ENCODE measurements at regions not wholly inside any gene's neighbourhood (a gene's known extent, or its start where the extent isn't known, plus 50 kb on each side); places are given as distances from the start of the nearest gene placed in this dataset.
"Not testable (repeated sequence)": the region's sequence is repeated elsewhere in the genome, so short reads cannot be mapped to it uniquely, and the experiment has no call there.

DNA sequence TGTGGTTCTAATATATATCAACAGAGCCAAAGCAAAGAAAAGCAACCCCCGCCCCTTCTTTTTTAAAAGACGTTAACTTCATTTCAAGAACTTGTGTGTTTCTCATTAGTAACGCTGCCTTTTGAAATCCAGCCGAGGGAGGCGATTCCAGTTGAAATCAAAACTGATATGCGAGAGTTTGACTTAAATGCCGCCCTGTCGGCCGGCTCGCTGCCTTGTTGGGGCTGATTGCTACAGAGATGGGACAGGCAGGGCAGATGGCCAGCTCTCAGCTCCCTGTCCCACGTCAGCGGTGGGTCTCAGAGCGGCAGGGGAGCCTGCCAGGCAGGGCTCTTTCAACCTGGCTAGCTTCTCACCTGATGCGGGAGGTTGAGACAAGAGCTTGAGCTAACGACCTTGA, 51.9 kb upstream of the ALX4 start:
- Histone ChIP-seq H3K27ac (ENCODE audit: low read length) (no peak overlapping the region), H3K4me3 (ENCODE audit: low read length) (no peak overlapping the region), H3K27me3 (ENCODE audit: control insufficient read depth, insufficient read depth, low read length) (no peaks in the 10 kb centered on the region), H3K9me3 (ENCODE audit: control insufficient read depth, low read depth, low read length) (no peaks in the 10 kb centered on the region), H3K9ac (ENCODE audit: low read length) (no peak overlapping the region), H3K36me3 (ENCODE audit: control insufficient read depth, low read depth, low read length) (no peaks in the 10 kb centered on the region), H3K4me1 (ENCODE audit: control insufficient read depth, low read depth, low read length) (peaks cover 7% of the 10 kb centered on the region)

DNA sequence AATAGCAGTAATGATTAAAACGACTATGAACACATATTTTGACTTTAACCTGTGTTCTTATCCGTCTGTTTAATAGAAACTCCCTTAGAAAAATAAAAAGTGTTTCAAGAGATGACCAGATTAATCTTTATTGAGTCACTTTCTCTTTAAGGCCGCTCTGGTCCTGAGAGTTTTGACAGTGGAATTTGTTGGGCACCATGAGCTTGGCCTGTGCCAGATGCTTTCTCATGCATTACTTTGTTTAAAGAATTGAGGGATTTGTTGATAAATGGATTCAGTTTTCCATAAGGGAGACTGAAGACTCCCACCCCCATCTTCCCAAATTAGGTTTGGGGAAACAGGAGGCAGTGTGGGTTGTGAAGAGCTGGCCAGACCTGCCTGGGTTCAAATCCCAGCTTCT, 53.2 kb upstream of the ALX4 start:
- no peak overlapping the region for H3K9ac ChIP-seq (ENCODE audit: low read length)
- no peaks in the 10 kb centered on the region for H3K9me3 ChIP-seq (ENCODE audit: control insufficient read depth, low read depth, low read length)

DNA sequence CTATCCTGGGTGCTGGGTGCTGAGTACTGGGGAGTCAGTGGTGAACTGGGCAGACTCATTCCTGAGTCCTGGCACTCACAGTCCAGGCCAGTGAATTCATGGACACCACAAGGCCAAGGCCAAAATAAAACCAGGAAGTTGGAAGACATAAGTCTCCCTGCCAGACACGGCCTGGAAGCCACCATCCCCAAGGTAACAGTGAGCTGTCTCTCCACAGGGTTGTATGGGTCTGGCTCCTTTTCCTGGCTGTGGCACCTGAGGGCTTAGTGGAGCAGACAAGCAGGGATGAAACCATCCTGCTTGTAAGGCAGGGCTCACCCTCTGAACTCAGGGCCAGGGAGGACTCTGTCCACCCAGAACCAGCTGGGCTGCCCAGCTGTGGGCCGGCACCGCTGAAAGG, 54.7 kb upstream of the ALX4 start:
- Histone ChIP-seq H3K27ac (ENCODE audit: low read length) (no peak overlapping the region), H3K9ac (ENCODE audit: low read length) (no peak overlapping the region), H3K36me3 (ENCODE audit: control insufficient read depth, low read depth, low read length) (no peaks in the 10 kb centered on the region), H3K9me3 (ENCODE audit: control insufficient read depth, low read depth, low read length) (no peaks in the 10 kb centered on the region), H3K27me3 (ENCODE audit: control insufficient read depth, insufficient read depth, low read length) (no peaks in the 10 kb centered on the region), H3K4me3 (ENCODE audit: low read length) (no peak overlapping the region), H3K4me1 (ENCODE audit: control insufficient read depth, low read depth, low read length) (peaks cover 7% of the 10 kb centered on the region)

More for the DNA sequence above, 53.2 kb upstream of the ALX4 start:
- Histone ChIP-seq H3K27me3 (ENCODE audit: control insufficient read depth, insufficient read depth, low read length) (no peaks in the 10 kb centered on the region), H3K27ac (ENCODE audit: low read length) (no peak overlapping the region), H3K4me3 (ENCODE audit: low read length) (no peak overlapping the region), H3K4me1 (ENCODE audit: control insufficient read depth, low read depth, low read length) (peaks cover 7% of the 10 kb centered on the region), H3K36me3 (ENCODE audit: control insufficient read depth, low read depth, low read length) (no peaks in the 10 kb centered on the region)

DNA sequence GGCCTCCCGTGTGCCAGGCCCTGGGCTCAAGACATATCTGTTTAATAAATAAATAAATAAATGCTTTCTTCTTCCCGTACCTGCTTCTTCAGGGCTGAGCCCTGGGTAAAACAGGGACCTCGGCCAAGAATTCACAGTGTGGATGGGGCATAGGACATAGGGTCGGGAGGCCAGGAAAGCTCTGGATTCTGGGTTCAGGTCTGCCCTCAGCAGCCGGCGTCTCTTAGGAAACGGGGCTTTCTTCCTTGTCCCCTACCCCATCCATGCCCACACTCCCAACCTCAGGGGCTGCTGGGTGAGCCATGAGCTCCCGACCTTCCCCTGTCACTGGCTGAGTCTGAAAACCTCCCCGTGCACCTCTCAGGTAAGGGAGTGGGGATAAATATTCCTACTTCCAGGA, 55.7 kb upstream of the ALX4 start:
- H3K36me3 ChIP-seq (ENCODE audit: control insufficient read depth, low read depth, low read length): no peaks in the 10 kb centered on the region
- H3K9ac ChIP-seq (ENCODE audit: low read length): no peak overlapping the region
- no peak overlapping the region for H3K4me3 ChIP-seq (ENCODE audit: low read length)
- no peaks in the 10 kb centered on the region for H3K9me3 ChIP-seq (ENCODE audit: control insufficient read depth, low read depth, low read length)
- no peak overlapping the region for H3K27ac ChIP-seq (ENCODE audit: low read length)
- H3K27me3 ChIP-seq (ENCODE audit: control insufficient read depth, insufficient read depth, low read length): no peaks in the 10 kb centered on the region
- peaks cover 7% of the 10 kb centered on the region for H3K4me1 ChIP-seq (ENCODE audit: control insufficient read depth, low read depth, low read length)

DNA sequence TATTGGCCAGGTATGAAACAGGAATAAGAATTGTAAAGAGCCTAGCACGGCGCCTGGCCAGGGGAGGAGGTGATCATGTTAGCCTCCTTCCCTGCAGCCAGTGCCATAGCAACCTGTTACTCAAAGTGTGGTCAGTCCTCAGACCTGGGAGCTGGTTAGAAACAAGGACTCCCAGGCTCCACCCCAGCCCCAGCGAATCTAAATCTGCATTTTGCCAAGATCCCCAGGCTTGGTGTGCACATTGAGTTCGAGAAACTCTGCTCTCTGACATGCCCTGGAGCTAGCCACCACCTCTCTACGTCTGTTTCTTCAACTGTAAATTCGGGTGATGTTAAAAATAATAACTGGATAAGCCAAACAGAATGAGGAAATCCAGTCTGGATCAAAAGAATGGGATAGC, 56.1 kb upstream of the ALX4 start:
- no peaks in the 10 kb centered on the region for H3K27me3 ChIP-seq (ENCODE audit: control insufficient read depth, insufficient read depth, low read length)
- no peaks in the 10 kb centered on the region for H3K9me3 ChIP-seq (ENCODE audit: control insufficient read depth, low read depth, low read length)
- no peak overlapping the region for H3K27ac ChIP-seq (ENCODE audit: low read length)

DNA sequence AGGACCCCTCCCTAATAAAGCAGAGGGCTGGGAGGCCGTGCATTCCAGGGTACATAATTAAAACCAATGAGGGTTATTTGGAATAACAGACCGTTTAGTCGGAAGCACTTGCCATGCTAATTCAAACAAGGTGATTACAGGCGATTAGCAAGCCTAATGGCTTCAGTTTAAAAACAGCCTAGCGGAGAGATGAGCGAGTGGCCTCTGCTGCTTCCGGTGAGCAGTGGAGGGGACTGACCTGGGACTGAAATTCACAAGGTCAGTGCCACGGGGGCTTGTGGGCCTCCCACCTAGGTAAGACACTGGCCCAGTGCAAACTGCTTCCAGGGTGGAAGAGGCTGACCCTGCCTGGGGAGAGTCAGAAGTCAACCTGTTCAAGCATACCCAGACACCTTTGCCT, 56.8 kb upstream of the ALX4 start:
- Histone ChIP-seq H3K9ac (ENCODE audit: low read length) (no peak overlapping the region), H3K36me3 (ENCODE audit: control insufficient read depth, low read depth, low read length) (no peaks in the 10 kb centered on the region), H3K4me3 (ENCODE audit: low read length) (no peak overlapping the region), H3K27ac (ENCODE audit: low read length) (no peak overlapping the region), H3K4me1 (ENCODE audit: control insufficient read depth, low read depth, low read length) (peaks cover 7% of the 10 kb centered on the region), H3K27me3 (ENCODE audit: control insufficient read depth, insufficient read depth, low read length) (no peaks in the 10 kb centered on the region), H3K9me3 (ENCODE audit: control insufficient read depth, low read depth, low read length) (no peaks in the 10 kb centered on the region)

More for the DNA sequence above, 56.1 kb upstream of the ALX4 start:
- H3K4me1 ChIP-seq (ENCODE audit: control insufficient read depth, low read depth, low read length): peaks cover 7% of the 10 kb centered on the region
- no peaks in the 10 kb centered on the region for H3K36me3 ChIP-seq (ENCODE audit: control insufficient read depth, low read depth, low read length)
- H3K4me3 ChIP-seq (ENCODE audit: low read length): no peak overlapping the region
- H3K9ac ChIP-seq (ENCODE audit: low read length): no peak overlapping the region

DNA sequence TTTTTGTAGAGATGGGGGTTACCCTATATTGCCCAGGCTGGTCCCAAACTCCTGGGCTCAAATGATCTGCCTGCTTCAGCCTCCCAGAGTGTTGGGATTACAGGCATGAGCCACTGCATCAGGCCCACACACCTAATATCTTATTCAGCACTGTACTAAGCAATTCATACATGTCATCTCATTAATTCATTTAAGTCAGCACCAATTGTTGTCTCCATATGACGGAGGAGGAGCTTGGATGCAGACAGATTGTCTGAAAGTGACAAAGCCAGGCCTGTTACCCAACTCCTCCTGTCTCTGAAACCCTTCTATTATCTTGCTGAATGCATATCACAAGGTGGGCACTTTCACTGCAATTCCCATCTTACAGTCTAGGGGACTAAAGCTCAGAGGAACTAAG, 57.5 kb upstream of the ALX4 start:
- no peaks in the 10 kb centered on the region for H3K36me3 ChIP-seq (ENCODE audit: control insufficient read depth, low read depth, low read length)
- H3K27me3 ChIP-seq (ENCODE audit: control insufficient read depth, insufficient read depth, low read length): no peaks in the 10 kb centered on the region
- no peak overlapping the region for H3K4me3 ChIP-seq (ENCODE audit: low read length)
- no peaks in the 10 kb centered on the region for H3K9me3 ChIP-seq (ENCODE audit: control insufficient read depth, low read depth, low read length)
- H3K9ac ChIP-seq (ENCODE audit: low read length): no peak overlapping the region
- H3K27ac ChIP-seq (ENCODE audit: low read length): no peak overlapping the region
- H3K4me1 ChIP-seq (ENCODE audit: control insufficient read depth, low read depth, low read length): peaks cover 7% of the 10 kb centered on the region

DNA sequence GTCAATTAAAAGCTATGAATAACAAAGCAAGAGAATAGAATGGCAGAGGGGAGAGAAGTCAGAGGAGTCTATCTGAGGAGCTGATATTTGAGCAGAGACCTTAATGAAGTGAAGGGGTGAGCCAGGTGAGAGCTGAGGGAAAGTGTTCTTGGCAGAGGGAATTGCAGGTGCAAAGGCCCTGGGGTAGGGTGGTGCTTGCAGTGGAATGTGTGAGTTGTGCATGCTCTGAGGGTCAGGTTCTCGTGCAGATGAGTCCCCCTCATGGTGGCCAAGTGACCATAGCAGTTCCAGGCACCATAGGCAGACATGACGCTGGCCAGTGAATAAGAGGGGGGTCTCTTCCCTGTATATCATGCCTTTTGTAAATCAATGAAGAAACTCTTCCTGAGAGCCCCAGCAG, 58.9 kb upstream of the ALX4 start:
- H3K27me3 ChIP-seq (ENCODE audit: control insufficient read depth, insufficient read depth, low read length): no peaks in the 10 kb centered on the region
- no peak overlapping the region for H3K4me3 ChIP-seq (ENCODE audit: low read length)
- no peaks in the 10 kb centered on the region for H3K36me3 ChIP-seq (ENCODE audit: control insufficient read depth, low read depth, low read length)
- no peak overlapping the region for H3K9ac ChIP-seq (ENCODE audit: low read length)
- no peaks in the 10 kb centered on the region for H3K9me3 ChIP-seq (ENCODE audit: control insufficient read depth, low read depth, low read length)
- H3K27ac ChIP-seq (ENCODE audit: low read length): no peak overlapping the region
- H3K4me1 ChIP-seq (ENCODE audit: control insufficient read depth, low read depth, low read length): peaks cover 7% of the 10 kb centered on the region

DNA sequence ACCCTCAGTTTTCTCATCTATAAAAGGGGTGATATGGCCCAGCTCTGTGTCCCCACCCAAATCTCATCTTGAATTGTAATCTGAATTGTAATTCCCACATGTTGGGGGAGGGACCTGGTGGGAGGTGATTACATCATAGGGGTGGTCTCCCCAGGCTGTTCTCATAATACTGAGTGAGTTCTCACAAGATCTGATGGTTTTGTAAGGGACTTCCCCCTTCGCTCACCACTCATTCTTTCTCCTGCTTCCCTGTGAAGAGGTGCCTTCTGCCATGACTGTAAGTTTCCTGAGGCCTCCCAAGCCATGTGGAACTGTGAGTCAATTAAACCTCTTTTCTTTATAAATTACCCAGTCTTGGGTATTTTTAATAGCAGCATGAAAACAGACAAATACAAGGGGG, 61.1 kb upstream of the ALX4 start:
- not testable (repeated sequence) for H3K36me3 ChIP-seq (ENCODE audit: control insufficient read depth, low read depth, low read length); H3K4me1 ChIP-seq (ENCODE audit: control insufficient read depth, low read depth, low read length); H3K27me3 ChIP-seq (ENCODE audit: control insufficient read depth, insufficient read depth, low read length)

DNA sequence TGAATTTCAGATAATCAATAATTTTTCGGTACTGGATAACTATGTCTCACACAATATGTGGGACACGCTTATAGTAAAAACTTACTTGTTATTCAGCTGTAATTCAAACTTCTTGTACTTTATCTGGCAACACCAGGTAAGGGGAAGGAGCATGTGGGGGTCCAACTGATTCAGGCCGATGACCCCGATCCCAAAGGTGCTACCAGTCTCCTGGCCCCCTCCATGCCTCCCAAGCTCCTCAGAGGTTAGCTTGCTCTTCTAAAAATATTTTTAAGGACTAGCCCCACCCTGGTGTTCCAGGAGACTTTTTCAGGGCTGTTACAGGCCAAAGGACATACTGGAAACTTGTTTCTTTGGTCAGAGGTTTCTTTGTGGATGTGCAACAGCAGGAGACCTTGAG, 61.8 kb upstream of the ALX4 start:
- Histone ChIP-seq H3K4me1 (ENCODE audit: control insufficient read depth, low read depth, low read length) (peaks cover 1% of the 10 kb centered on the region), H3K4me3 (ENCODE audit: low read length) (no peak overlapping the region), H3K27me3 (ENCODE audit: control insufficient read depth, insufficient read depth, low read length) (no peaks in the 10 kb centered on the region), H3K9me3 (ENCODE audit: control insufficient read depth, low read depth, low read length) (no peaks in the 10 kb centered on the region), H3K27ac (ENCODE audit: low read length) (no peak overlapping the region), H3K9ac (ENCODE audit: low read length) (no peak overlapping the region), H3K36me3 (ENCODE audit: control insufficient read depth, low read depth, low read length) (no peaks in the 10 kb centered on the region)

More for the DNA sequence above, 61.1 kb upstream of the ALX4 start:
- H3K27ac ChIP-seq (ENCODE audit: low read length); H3K9me3 ChIP-seq (ENCODE audit: control insufficient read depth, low read depth, low read length); H3K4me3 ChIP-seq (ENCODE audit: low read length); H3K9ac ChIP-seq (ENCODE audit: low read length): not testable (repeated sequence)

DNA sequence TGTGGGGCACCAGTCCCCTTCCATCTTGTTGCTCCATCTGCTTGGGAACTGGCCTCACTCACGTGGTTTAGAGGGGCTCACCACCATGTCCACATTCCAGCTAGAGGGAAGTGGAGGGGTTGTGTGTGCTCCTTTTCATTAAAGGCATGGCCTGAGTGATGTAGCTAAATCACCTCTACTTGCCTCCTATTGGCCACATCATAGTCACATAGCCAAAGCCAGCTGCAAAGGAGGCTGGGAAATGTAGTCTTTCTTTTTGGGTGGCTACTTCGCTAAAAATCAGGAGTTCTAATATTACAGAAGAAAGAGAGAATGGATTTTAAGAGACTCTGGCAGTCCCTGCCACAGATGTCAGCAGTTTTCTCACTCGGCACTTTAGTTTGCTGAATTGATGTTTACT, 63.0 kb upstream of the ALX4 start:
- Histone ChIP-seq H3K9me3 (ENCODE audit: control insufficient read depth, low read depth, low read length) (no peaks in the 10 kb centered on the region), H3K27me3 (ENCODE audit: control insufficient read depth, insufficient read depth, low read length) (no peaks in the 10 kb centered on the region), H3K4me1 (ENCODE audit: control insufficient read depth, low read depth, low read length) (no peaks in the 10 kb centered on the region), H3K27ac (ENCODE audit: low read length) (no peak overlapping the region), H3K36me3 (ENCODE audit: control insufficient read depth, low read depth, low read length) (no peaks in the 10 kb centered on the region), H3K4me3 (ENCODE audit: low read length) (no peak overlapping the region), H3K9ac (ENCODE audit: low read length) (no peak overlapping the region)

DNA sequence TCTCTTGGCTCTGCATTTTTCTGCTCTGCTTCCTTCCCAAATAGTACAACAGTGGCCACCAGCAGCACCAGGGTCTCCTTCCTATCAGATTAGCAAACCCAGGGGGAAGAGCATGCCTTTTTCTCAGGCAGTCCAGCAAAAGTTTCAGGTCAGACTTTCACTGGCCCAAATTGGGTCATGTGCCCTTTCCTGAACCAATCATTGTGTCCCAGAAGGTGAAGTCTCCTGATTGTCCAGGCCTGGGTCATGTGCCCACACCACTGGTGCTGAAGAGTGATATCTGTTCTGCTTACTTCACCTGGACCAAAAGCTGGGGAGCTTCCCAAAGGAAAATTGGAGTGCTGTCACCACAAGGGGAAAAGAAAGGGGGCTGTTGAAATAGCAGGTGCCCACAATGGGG, 64.1 kb upstream of the ALX4 start:
- Histone ChIP-seq H3K4me1 (ENCODE audit: control insufficient read depth, low read depth, low read length) (no peaks in the 10 kb centered on the region), H3K36me3 (ENCODE audit: control insufficient read depth, low read depth, low read length) (no peaks in the 10 kb centered on the region), H3K9ac (ENCODE audit: low read length) (no peak overlapping the region), H3K27ac (ENCODE audit: low read length) (no peak overlapping the region), H3K9me3 (ENCODE audit: control insufficient read depth, low read depth, low read length) (no peaks in the 10 kb centered on the region), H3K4me3 (ENCODE audit: low read length) (no peak overlapping the region), H3K27me3 (ENCODE audit: control insufficient read depth, insufficient read depth, low read length) (no peaks in the 10 kb centered on the region)
